ENCODE measurements at regions not wholly inside any gene's neighbourhood (a gene's known extent, or its start where the extent isn't known, plus 50 kb on each side); places are given as distances from the start of the nearest gene placed in this dataset.

DNA sequence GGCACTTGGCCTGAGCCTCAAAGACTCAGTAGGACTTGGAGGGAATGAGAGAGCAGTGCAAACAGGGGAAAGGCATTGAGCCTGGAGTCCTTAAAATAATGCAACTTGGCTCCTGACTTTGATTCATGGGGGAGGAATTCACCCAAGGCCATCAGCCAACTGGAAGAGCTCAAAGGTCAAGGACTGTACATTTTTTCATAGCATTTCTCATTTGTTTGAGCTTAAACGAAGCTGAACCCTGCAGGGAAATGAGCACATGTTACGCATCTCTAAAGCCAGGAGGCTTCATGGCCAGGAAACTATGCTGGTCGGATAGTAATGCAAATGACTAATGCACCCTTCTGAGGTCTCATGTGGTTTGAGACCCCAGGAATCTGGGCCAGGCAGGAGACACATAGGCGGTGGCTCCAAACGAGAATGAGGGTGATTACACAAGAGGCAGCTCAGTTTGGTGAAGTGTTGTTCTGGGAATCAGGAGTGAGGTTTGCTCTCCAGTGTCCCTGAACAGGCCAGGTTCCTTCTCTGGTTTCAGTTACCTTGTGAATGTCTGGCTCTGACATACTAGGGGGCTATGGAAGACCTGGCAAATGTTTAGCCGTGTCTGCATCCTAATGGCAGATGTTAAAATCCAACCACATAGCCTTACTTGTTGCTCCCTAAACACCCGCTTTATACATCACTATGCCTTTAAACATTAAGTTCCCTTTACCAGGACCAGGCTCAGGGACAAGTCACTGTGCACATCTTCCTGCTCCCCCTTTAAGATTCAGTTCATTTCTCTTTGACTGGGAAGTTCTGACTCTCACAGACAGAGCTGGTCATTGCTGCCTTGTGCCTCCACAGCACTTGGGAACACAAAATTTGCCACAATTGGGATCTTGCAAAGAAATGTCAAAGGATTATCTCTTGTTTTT, 503.9 kb upstream of the USP24 start:
- TF ChIP-seq, protein P1, sequence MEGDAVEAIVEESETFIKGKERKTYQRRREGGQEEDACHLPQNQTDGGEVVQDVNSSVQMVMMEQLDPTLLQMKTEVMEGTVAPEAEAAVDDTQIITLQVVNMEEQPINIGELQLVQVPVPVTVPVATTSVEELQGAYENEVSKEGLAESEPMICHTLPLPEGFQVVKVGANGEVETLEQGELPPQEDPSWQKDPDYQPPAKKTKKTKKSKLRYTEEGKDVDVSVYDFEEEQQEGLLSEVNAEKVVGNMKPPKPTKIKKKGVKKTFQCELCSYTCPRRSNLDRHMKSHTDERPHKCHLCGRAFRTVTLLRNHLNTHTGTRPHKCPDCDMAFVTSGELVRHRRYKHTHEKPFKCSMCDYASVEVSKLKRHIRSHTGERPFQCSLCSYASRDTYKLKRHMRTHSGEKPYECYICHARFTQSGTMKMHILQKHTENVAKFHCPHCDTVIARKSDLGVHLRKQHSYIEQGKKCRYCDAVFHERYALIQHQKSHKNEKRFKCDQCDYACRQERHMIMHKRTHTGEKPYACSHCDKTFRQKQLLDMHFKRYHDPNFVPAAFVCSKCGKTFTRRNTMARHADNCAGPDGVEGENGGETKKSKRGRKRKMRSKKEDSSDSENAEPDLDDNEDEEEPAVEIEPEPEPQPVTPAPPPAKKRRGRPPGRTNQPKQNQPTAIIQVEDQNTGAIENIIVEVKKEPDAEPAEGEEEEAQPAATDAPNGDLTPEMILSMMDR (conservative IDR thresholded peaks at IDR 0.05 in 1 of 2, IDR thresholded peaks at IDR 0.05 in 1 of 2; ENCODE audit: extremely low read depth in 1 of 2, insufficient read depth in 1 of 2, low read depth in 1 of 2, low read length in 2 of 2) = no peak
- no peak for TF ChIP-seq EZH2 (IDR thresholded peaks at IDR 0.05; ENCODE audit: borderline replicate concordance, low read length)

Data from mammary epithelial cell (primary cell).